ENCODE measurements at regions not wholly inside any gene's neighbourhood (a gene's known extent, or its start where the extent isn't known, plus 50 kb on each side); places are given as distances from the start of the nearest gene placed in this dataset.

DNA sequence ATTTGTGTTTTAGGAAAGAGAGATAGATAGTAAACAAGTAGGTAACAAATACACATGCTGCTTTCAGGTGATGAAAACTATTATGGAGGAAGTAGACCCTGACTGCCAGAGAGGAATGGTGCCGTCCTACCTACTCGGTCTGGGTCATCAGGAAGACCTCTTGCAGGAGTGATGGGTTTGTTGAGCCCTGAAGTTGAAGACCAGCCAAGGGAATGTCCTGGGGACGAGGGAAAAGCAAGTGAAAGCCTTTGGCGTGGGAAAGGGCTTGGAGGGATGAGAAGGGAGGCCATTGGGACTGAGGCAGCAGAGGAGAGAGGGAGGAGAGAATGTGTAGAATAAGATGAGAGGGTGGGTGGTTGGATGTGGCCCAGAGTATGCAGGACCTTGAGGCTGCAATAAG lies 379.5 kb upstream of the USP24 start:
- no peak overlapping the region for H3K27ac ChIP-seq
- TF ChIP-seq, protein P1, sequence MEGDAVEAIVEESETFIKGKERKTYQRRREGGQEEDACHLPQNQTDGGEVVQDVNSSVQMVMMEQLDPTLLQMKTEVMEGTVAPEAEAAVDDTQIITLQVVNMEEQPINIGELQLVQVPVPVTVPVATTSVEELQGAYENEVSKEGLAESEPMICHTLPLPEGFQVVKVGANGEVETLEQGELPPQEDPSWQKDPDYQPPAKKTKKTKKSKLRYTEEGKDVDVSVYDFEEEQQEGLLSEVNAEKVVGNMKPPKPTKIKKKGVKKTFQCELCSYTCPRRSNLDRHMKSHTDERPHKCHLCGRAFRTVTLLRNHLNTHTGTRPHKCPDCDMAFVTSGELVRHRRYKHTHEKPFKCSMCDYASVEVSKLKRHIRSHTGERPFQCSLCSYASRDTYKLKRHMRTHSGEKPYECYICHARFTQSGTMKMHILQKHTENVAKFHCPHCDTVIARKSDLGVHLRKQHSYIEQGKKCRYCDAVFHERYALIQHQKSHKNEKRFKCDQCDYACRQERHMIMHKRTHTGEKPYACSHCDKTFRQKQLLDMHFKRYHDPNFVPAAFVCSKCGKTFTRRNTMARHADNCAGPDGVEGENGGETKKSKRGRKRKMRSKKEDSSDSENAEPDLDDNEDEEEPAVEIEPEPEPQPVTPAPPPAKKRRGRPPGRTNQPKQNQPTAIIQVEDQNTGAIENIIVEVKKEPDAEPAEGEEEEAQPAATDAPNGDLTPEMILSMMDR (IDR thresholded peaks at IDR 0.05): no peak
- no peak overlapping the region for H3K4me3 ChIP-seq
- no peaks in the 10 kb centered on the region for H3K36me3 ChIP-seq
- no peak for DNase-seq (ENCODE audit: low spot score)
- peaks cover 0 to 6% of the 10 kb centered on the region in 2 donors for H3K9me3 ChIP-seq
- no peaks in the 10 kb centered on the region for H3K27me3 ChIP-seq
- H3K4me1 ChIP-seq: peaks cover 0 to 5% of the 10 kb centered on the region in 2 donors

DNA sequence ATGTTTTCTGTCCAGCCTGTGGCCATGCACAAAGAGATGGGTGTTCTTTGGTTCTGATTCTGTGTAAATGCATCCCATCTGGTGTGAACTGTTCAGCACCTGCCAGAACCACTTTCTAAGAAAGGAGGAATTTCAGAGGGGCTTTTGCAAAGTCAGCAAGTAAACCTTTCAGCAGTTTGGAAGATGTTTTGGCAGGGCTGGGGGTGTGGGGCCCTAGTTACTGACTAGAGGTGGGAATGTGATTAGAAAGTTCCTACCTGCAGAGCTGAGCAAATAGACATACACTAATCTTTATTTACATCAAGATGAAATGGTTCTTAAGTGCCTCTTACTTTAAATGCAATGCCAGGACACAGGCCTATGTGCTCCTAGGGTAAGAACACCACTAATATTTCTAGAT lies 378.1 kb upstream of the USP24 start:
- H3K27me3 ChIP-seq: no peaks in the 10 kb centered on the region
- H3K27ac ChIP-seq: no peak overlapping the region
- no peaks in the 10 kb centered on the region for H3K36me3 ChIP-seq
- peaks cover 0 to 5% of the 10 kb centered on the region in 2 donors for H3K4me1 ChIP-seq
- DNase-seq (ENCODE audit: low spot score): no peak
- no peak overlapping the region for H3K4me3 ChIP-seq
- TF ChIP-seq, protein P1 (IDR thresholded peaks at IDR 0.05): no peak
- peaks cover 0 to 6% of the 10 kb centered on the region in 2 donors for H3K9me3 ChIP-seq

DNA sequence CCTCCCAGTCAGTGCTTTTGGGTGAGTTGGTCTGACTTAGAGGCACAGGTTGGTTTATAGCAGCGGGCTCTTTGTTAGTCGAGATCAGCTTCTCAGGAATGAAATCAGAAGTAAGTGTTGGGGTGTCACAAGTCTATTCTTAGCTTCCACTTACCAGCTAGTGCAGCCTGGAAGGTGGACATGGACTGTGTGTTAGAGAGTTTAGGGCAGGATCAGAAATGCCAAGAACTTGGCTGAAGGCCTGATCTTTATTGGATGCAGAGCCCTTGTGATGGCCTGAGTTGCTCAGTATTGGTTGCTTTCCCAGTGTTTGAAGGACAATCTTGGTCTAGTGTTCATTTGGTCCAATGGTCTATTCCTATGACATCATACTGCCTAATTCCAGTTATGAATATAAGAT lies 377.0 kb upstream of the USP24 start:
- Histone ChIP-seq H3K4me3 (no peak overlapping the region), H3K9me3 (peaks cover 0 to 3% of the 10 kb centered on the region in 2 donors), H3K27me3 (no peaks in the 10 kb centered on the region), H3K4me1 (peaks cover 0 to 5% of the 10 kb centered on the region in 2 donors), H3K27ac (peak overlapping the region in 1 of 2 donors; percentile 65), H3K36me3 (no peaks in the 10 kb centered on the region)
- DNase-seq (ENCODE audit: low spot score): no peak
- TF ChIP-seq, protein P1 (IDR thresholded peaks at IDR 0.05): no peak

DNA sequence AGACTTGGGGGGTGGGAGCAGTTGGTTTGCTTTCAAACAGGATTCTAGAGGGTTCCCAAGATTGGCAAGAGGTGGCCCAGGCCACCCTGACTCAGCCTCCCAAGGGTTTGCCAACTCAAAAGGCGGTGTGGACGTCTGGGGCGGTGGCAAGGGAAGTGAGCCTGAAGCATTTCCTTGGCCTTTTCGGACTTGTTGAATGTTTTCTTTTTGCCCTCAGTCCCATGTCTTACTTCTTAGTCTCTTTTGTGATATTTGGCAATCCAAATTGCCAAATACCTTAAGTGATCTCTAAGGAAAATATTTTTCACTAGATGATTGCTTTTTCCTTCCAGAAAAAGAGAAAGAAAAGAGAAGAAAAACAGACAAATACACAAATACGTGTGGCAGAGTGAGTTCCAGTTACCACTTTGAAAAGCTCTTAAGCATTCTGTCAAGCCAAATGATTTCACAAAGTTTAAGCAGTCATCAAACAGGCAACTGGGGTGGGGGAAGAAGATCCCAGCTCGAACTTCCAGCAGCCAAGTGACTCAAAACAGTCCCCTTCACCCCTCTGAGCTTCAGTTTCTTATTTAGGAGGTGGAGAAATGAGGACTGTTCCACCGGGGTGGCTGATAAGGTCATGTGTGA lies 374.6 kb upstream of the USP24 start:
- Histone ChIP-seq H3K9me3 (no peaks in the 10 kb centered on the region), H3K27ac (peak overlapping the region; percentile 54 to 71), H3K27me3 (no peaks in the 10 kb centered on the region), H3K36me3 (no peaks in the 10 kb centered on the region), H3K4me1 (peaks cover 0 to 8% of the 10 kb centered on the region in 2 donors), H3K4me3 (no peak overlapping the region)
- DNase-seq (ENCODE audit: low spot score): no peak
- TF ChIP-seq, protein P1 (IDR thresholded peaks at IDR 0.05): no peak

DNA sequence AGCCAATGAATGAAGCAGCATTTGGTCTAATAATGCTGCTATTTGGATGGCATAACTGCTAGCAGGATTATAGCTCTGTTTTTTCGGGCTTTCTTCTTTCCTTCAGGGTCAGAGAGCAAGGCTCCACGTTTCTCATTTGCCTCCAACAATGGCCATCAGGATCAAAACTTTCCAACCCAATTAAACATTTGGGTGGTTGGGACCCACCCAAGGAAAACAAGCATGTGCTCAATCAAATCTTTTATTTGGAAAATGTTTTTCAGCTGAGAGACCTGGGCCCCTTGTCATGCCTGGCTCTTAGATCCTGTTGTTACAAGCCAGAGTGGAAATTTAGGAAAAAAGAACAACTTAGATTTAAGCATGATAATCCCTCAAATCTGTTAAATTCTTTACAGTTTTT lies 373.1 kb upstream of the USP24 start:
- H3K4me1 ChIP-seq: peaks cover 0 to 20% of the 10 kb centered on the region in 2 donors
- TF ChIP-seq, protein P1 (IDR thresholded peaks at IDR 0.05): no peak
- no peak for DNase-seq (ENCODE audit: low spot score)
- no peak overlapping the region for H3K4me3 ChIP-seq
- H3K27me3 ChIP-seq: no peaks in the 10 kb centered on the region
- no peaks in the 10 kb centered on the region for H3K36me3 ChIP-seq
- no peaks in the 10 kb centered on the region for H3K9me3 ChIP-seq
- H3K27ac ChIP-seq: peak overlapping the region; percentile 8 to 71

DNA sequence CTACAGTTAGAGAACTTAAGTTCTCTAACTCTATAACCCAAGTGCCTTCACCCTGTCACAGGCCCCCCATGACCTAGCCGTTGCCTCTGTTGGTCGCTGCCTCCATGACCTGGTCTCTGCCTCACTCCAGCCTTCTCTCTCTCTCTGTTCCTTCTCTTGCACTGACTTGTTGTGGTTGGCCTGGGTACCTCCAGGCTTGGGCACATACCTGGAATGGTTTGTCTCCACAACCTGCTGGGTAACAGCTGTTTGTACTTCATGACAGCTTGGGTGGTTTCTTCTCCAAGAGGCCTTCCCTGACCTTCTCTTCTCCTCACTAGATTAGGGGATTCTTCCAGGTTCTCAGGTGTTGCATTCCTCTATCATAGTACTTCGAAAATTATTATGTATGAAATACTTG lies 371.6 kb upstream of the USP24 start:
- no peak overlapping the region for H3K27ac ChIP-seq
- no peak for DNase-seq (ENCODE audit: low spot score)

More for the DNA sequence above, 371.6 kb upstream of the USP24 start:
- H3K9me3 ChIP-seq: no peaks in the 10 kb centered on the region
- no peaks in the 10 kb centered on the region for H3K36me3 ChIP-seq
- peaks cover 0 to 18% of the 10 kb centered on the region in 2 donors for H3K4me1 ChIP-seq
- H3K4me3 ChIP-seq: no peak overlapping the region
- TF ChIP-seq, protein P1 (IDR thresholded peaks at IDR 0.05): no peak
- no peaks in the 10 kb centered on the region for H3K27me3 ChIP-seq
